ENCODE measurements at regions not wholly inside any gene's neighbourhood (a gene's known extent, or its start where the extent isn't known, plus 50 kb on each side); places are given as distances from the start of the nearest gene placed in this dataset.
A peak's percentile ranks its signal among the peaks of the same experiment; 100 is the strongest.

- DNase-seq: no peak
Observed at GRCh38 chr4:178856139-178856800, 1414.0 kb upstream of the AGA start.

GRCh38 chr4:178871476-178871875 is 1429.2 kb upstream of the AGA start:
- DNase-seq: peak; percentile 50

- DNase-seq: no peak
Observed at GRCh38 chr4:178881937-178882336, 1439.7 kb upstream of the AGA start.

GRCh38 chr4:178894126-178894525 is 1451.9 kb upstream of the AGA start:
- DNase-seq: no peak

- no peak for DNase-seq
Observed at GRCh38 chr4:178899084-178899483, 1456.8 kb upstream of the AGA start.

GRCh38 chr4:178917756-178918155 is 1475.5 kb upstream of the AGA start:
- no peak for DNase-seq

- no peak for DNase-seq
Observed at GRCh38 chr4:178937130-178937529, 1494.9 kb upstream of the AGA start.

- no peak for DNase-seq
Observed at GRCh38 chr4:178941975-178942374, 1499.7 kb upstream of the AGA start.

GRCh38 chr4:178953447-178954120 is 1511.3 kb upstream of the AGA start:
- DNase-seq: no peak

- no peak for DNase-seq
Observed at GRCh38 chr4:178955614-178956013, 1513.4 kb upstream of the AGA start.

GRCh38 chr4:178958725-178959440 is 1516.6 kb upstream of the AGA start:
- DNase-seq: no peak

- no peak for DNase-seq
Observed at GRCh38 chr4:178963446-178964045, 1521.3 kb upstream of the AGA start.

- DNase-seq: no peak
Observed at GRCh38 chr4:178966644-178967043, 1524.4 kb upstream of the AGA start.

- DNase-seq: no peak
Observed at GRCh38 chr4:178970433-178971140, 1528.3 kb upstream of the AGA start.

GRCh38 chr4:178976861-178977260 is 1534.6 kb upstream of the AGA start:
- peak; percentile 56 for DNase-seq

GRCh38 chr4:178993306-178993705 is 1551.1 kb upstream of the AGA start:
- DNase-seq: no peak

GRCh38 chr4:179001918-179002317 is 1559.7 kb upstream of the AGA start:
- DNase-seq: no peak

GRCh38 chr4:179007755-179008154 is 1565.5 kb upstream of the AGA start:
- DNase-seq: no peak

GRCh38 chr4:179017581-179017980 is 1575.3 kb upstream of the AGA start:
- no peak for DNase-seq

GRCh38 chr4:179027569-179027968 is 1585.3 kb upstream of the AGA start:
- DNase-seq: no peak

- no peak for DNase-seq
Observed at GRCh38 chr4:179028321-179028720, 1586.1 kb upstream of the AGA start.

- no peak for DNase-seq
Observed at GRCh38 chr4:179029683-179030082, 1587.4 kb upstream of the AGA start.

- no peak for DNase-seq
Observed at GRCh38 chr4:179040259-179040658, 1598.0 kb upstream of the AGA start.
